SK-N-SH (cell line): ENCODE measurements at regions not wholly inside any gene's neighbourhood (a gene's known extent, or its start where the extent isn't known, plus 50 kb on each side); places are given as distances from the start of the nearest gene placed in this dataset.

Experiments
- EP300 ChIP-seq, 2 experiments: IDR thresholded peaks; 2 replicates each; pipeline versions ENCODE4 v1.4.0 to v1.6.1; 2012; ENCODE audit warnings: borderline replicate concordance in 1 of 2, low read depth in 1 of 2, low read length in 1 of 2
- EZH2phosphoT487 ChIP-seq: fragments of 200-600 bp; sonication (generic); IDR thresholded peaks from 2 replicates; pipeline ENCODE4 v1.6.1; 2017; ENCODE audit warnings: low read depth, mixed run types, mild to moderate bottlenecking, antibody characterized with exemption, moderate library complexity, borderline replicate concordance
- FOXJ3 ChIP-seq: sonication (generic); formaldehyde crosslinking; IDR thresholded peaks from 2 replicates; pipeline ENCODE4 v1.5.1; 2020; ENCODE audit warnings: mild to moderate bottlenecking, missing genetic modification reagents
- JUND ChIP-seq: IDR thresholded peaks from 2 replicates; pipeline ENCODE4 v1.4.0; 2012
- POLR2AphosphoS5 ChIP-seq: IDR thresholded peaks from 2 replicates; pipeline ENCODE4 v1.6.1; 2012; ENCODE audit warnings: low read depth, low read length
- RCOR1 ChIP-seq: fragments of 150-350 bp; IDR thresholded peaks from 2 replicates; pipeline ENCODE4 v1.6.1; 2017; ENCODE audit warnings: antibody characterized with exemption, low read length
- RXRA ChIP-seq: IDR thresholded peaks from 2 replicates; pipeline ENCODE4 v1.4.0; 2012; ENCODE audit warnings: low read depth, mild to moderate bottlenecking, borderline replicate concordance
- SMC3 ChIP-seq: IDR thresholded peaks from 2 replicates; pipeline ENCODE4 v1.6.1; 2012; ENCODE audit warnings: low read depth, low read length, improper control_type of control experiment
- TAF1 ChIP-seq: IDR thresholded peaks from 2 replicates; pipeline ENCODE4 v1.6.1; 2012; ENCODE audit warnings: low read depth, mild to moderate bottlenecking, low read length, moderate library complexity, borderline replicate concordance
- TF ChIP-seq, protein P1 (sequence below): fragments of 150-350 bp; IDR thresholded peaks from 2 replicates; pipeline ENCODE4 v1.6.1; 2017; ENCODE audit warnings: antibody characterized with exemption, low read length, low read depth, borderline replicate concordance
- TF ChIP-seq, protein P2 (sequence below): fragments of 200-600 bp; sonication (generic); IDR thresholded peaks from 2 replicates; pipeline ENCODE4 v1.6.1; 2017; ENCODE audit warnings: antibody characterized with exemption, mild to moderate bottlenecking, moderate library complexity
- TF ChIP-seq, protein P3 (sequence below): IDR thresholded peaks from 2 replicates; pipeline ENCODE4 v1.4.0; 2012; ENCODE audit warnings: low read depth, borderline replicate concordance
- TF ChIP-seq, protein P4 (sequence below): IDR thresholded peaks from 2 replicates; pipeline ENCODE4 v1.4.0; 2012; ENCODE audit warnings: low read depth

DNA sequence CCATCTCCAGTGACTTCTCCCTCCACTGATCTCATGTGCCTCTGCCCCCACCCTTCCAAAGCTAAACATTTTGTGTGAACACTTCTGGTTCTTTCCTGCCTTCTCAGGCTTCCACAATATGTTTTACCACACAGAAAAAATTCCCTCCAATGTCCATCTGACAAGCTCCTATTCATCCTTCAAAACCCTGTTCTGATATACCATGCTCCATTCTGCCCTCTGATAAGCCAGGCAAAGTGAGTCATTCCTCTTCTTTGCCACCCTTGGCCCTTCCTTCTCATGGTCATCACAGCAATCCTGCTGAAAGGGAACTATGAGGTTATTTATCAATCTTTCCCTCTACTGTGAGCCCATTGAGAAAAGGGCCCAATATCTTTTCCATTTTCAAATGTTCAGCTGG lies 97.6 kb downstream of the BARX1 start:
- TF ChIP-seq, protein P1, sequence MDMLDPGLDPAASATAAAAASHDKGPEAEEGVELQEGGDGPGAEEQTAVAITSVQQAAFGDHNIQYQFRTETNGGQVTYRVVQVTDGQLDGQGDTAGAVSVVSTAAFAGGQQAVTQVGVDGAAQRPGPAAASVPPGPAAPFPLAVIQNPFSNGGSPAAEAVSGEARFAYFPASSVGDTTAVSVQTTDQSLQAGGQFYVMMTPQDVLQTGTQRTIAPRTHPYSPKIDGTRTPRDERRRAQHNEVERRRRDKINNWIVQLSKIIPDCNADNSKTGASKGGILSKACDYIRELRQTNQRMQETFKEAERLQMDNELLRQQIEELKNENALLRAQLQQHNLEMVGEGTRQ = no peak
- TF ChIP-seq RCOR1 (no peak), POLR2AphosphoS5 (no peak), FOXJ3 (CRISPR knock-in tag) (no peak), TAF1 (no peak), RXRA (no peak), JUND (no peak), EP300 (IDR thresholded peaks at IDR 0.05; ENCODE audit: borderline replicate concordance in 1 of 2, low read depth in 1 of 2, low read length in 1 of 2) (no peak), EZH2phosphoT487 (no peak), SMC3 (no peak)
- TF ChIP-seq, protein P2, sequence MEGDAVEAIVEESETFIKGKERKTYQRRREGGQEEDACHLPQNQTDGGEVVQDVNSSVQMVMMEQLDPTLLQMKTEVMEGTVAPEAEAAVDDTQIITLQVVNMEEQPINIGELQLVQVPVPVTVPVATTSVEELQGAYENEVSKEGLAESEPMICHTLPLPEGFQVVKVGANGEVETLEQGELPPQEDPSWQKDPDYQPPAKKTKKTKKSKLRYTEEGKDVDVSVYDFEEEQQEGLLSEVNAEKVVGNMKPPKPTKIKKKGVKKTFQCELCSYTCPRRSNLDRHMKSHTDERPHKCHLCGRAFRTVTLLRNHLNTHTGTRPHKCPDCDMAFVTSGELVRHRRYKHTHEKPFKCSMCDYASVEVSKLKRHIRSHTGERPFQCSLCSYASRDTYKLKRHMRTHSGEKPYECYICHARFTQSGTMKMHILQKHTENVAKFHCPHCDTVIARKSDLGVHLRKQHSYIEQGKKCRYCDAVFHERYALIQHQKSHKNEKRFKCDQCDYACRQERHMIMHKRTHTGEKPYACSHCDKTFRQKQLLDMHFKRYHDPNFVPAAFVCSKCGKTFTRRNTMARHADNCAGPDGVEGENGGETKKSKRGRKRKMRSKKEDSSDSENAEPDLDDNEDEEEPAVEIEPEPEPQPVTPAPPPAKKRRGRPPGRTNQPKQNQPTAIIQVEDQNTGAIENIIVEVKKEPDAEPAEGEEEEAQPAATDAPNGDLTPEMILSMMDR = no peak
- TF ChIP-seq, protein P3, sequence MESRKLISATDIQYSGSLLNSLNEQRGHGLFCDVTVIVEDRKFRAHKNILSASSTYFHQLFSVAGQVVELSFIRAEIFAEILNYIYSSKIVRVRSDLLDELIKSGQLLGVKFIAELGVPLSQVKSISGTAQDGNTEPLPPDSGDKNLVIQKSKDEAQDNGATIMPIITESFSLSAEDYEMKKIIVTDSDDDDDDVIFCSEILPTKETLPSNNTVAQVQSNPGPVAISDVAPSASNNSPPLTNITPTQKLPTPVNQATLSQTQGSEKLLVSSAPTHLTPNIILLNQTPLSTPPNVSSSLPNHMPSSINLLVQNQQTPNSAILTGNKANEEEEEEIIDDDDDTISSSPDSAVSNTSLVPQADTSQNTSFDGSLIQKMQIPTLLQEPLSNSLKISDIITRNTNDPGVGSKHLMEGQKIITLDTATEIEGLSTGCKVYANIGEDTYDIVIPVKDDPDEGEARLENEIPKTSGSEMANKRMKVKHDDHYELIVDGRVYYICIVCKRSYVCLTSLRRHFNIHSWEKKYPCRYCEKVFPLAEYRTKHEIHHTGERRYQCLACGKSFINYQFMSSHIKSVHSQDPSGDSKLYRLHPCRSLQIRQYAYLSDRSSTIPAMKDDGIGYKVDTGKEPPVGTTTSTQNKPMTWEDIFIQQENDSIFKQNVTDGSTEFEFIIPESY = no peak
- TF ChIP-seq, protein P4, sequence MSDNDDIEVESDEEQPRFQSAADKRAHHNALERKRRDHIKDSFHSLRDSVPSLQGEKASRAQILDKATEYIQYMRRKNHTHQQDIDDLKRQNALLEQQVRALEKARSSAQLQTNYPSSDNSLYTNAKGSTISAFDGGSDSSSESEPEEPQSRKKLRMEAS = no peak
